ENCODE measurements at regions not wholly inside any gene's neighbourhood (a gene's known extent, or its start where the extent isn't known, plus 50 kb on each side); places are given as distances from the start of the nearest gene placed in this dataset.

DNA sequence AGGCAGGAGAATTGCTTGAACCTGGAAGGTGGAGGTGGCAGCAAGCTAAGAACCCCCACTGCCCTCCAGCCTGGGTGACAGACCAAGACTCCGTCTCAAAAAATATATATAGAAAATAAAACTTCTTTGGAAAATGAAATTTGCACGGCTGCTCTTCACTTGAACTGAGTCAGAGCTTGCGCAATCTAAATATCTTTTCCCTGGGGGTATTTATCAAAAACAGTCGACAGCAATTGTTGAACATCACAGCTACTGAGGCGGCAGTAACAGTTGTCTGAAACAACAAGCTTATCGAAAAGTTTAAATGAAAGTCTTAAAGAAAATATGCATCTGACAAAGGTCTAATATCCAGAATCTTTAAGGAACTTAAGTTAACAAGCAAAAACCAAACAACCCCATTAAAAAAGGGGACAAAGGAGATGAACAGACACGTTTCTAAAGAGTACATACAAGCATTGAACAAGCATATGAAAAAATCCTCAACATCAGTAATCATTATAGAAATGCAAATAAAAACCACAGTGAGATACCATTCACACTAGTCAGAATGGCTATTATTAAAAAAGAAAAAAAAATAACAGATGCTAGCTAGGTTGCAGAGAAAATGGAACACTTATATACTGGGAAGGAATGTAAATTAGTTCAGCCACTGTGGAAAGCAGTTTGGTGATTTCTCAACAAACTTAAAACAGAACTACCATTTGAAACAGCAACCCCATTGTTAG lies 153.6 kb upstream of the CDH9 start:
- H3K36me3 ChIP-seq (ENCODE audit: control insufficient read depth in 2 of 2, extremely low read depth in 1 of 2, insufficient read depth in 2 of 2, low read length in 2 of 2) = no peaks in the 10 kb centered on the region
- POLR2A ChIA-PET = no interaction called here
- H3K27me3 ChIP-seq (ENCODE audit: control insufficient read depth in 2 of 2, insufficient read depth in 2 of 2, low read length in 2 of 2) = no peaks in the 10 kb centered on the region
- dilution Hi-C loops (cut with MboI; ENCODE audit: extremely low pct_ligation_motif_present, low sequenced_read_pairs) = no loop called here
- CTCF ChIA-PET = no interaction called here
- BruUV-seq (replicated peaks) = no TSS peak
- H3K4me1 ChIP-seq (ENCODE audit: control insufficient read depth, extremely low read depth, insufficient read depth, low read length) = no peaks in the 10 kb centered on the region
- H3K9me1 ChIP-seq (replicated peaks; ENCODE audit: control insufficient read depth, extremely low read depth, insufficient read depth, low read length) = no peaks in the 10 kb centered on the region
- no peaks in the 10 kb centered on the region for H4K20me1 ChIP-seq (replicated peaks; ENCODE audit: control insufficient read depth, extremely low read depth, insufficient read depth, low read length)
- intact Hi-C loops (cut with micrococcal nuclease) = no loop called here
- no peak overlapping the region for H3K4me3 ChIP-seq (replicated peaks in 1 of 3; ENCODE audit: insufficient read depth in 1 of 3, low read depth in 1 of 3, low read length in 3 of 3)
- no peak for DNase-seq (ENCODE audit: low read depth, low spot score)
- no peak overlapping the region for H3K9ac ChIP-seq (replicated peaks; ENCODE audit: extremely low read depth, insufficient read depth, low read length)
- H3K4me2 ChIP-seq (ENCODE audit: insufficient read depth, low read length) = no peak overlapping the region
- TF ChIP-seq EZH2 (IDR thresholded peaks at IDR 0.05; ENCODE audit: borderline replicate concordance, low read depth, low read length, severe bottlenecking) = no peak
- TF ChIP-seq GATA2 (IDR thresholded peaks at IDR 0.05; ENCODE audit: insufficient read depth, insufficient read length, low read depth, low read length) = no peak
- TF ChIP-seq POLR2AphosphoS5 (IDR thresholded peaks at IDR 0.05; ENCODE audit: insufficient read depth, low read depth, low read length) = no peak
- no peak for FAIRE-seq
- H3K79me2 ChIP-seq (ENCODE audit: control insufficient read depth, insufficient read depth, low read length) = no peaks in the 10 kb centered on the region
- no peak overlapping the region for H3K27ac ChIP-seq (ENCODE audit: insufficient read depth, low read depth, low read length)
- H2AFZ ChIP-seq (ENCODE audit: low read depth, low read length) = no peak overlapping the region
- no peaks in the 10 kb centered on the region for H3K9me3 ChIP-seq (replicated peaks; ENCODE audit: control insufficient read depth, insufficient read depth, low read length)

GRCh38 chr5:27172693-27173092 lies 134.3 kb upstream of the CDH9 start:
- Histone ChIP-seq H3K9me1 (replicated peaks; ENCODE audit: control insufficient read depth, extremely low read depth, insufficient read depth, low read length) (no peaks in the 10 kb centered on the region), H3K27me3 (ENCODE audit: control insufficient read depth in 2 of 2, insufficient read depth in 2 of 2, low read length in 2 of 2) (no peaks in the 10 kb centered on the region), H3K27ac (ENCODE audit: insufficient read depth, low read depth, low read length) (no peak overlapping the region), H3K9ac (replicated peaks; ENCODE audit: extremely low read depth, insufficient read depth, low read length) (no peak overlapping the region), H3K79me2 (ENCODE audit: control insufficient read depth, insufficient read depth, low read length) (no peaks in the 10 kb centered on the region), H3K4me1 (ENCODE audit: control insufficient read depth, extremely low read depth, insufficient read depth, low read length) (no peaks in the 10 kb centered on the region), H3K36me3 (ENCODE audit: control insufficient read depth in 2 of 2, extremely low read depth in 1 of 2, insufficient read depth in 2 of 2, low read length in 2 of 2) (no peaks in the 10 kb centered on the region), H3K4me2 (ENCODE audit: insufficient read depth, low read length) (no peak overlapping the region), H4K20me1 (replicated peaks; ENCODE audit: control insufficient read depth, extremely low read depth, insufficient read depth, low read length) (no peaks in the 10 kb centered on the region), H3K9me3 (replicated peaks; ENCODE audit: control insufficient read depth, insufficient read depth, low read length) (peaks cover 2% of the 10 kb centered on the region), H3K4me3 (replicated peaks in 1 of 3; ENCODE audit: insufficient read depth in 1 of 3, low read depth in 1 of 3, low read length in 3 of 3) (no peak overlapping the region), H2AFZ (ENCODE audit: low read depth, low read length) (no peak overlapping the region)
- intact Hi-C loops (cut with micrococcal nuclease) = no loop called here
- DNase-seq (ENCODE audit: low read depth, low spot score) (no peak), FAIRE-seq (no peak)
- ChIA-PET POLR2A (no interaction called here), CTCF (no interaction called here)
- TF ChIP-seq FOS (IDR thresholded peaks at IDR 0.05; ENCODE audit: borderline replicate concordance, insufficient read depth, low read length) = no peak
- TF ChIP-seq EZH2 (IDR thresholded peaks at IDR 0.05; ENCODE audit: borderline replicate concordance, low read depth, low read length, severe bottlenecking) = no peak
- no peak for TF ChIP-seq CTCF (IDR thresholded peaks at IDR 0.05; ENCODE audit: extremely low read depth in 1 of 2, insufficient read depth in 1 of 2, low read depth in 1 of 2, low read length in 2 of 2)
- TF ChIP-seq POLR2A (IDR thresholded peaks at IDR 0.05; ENCODE audit: low read depth, low read length) = no peak
- no peak for TF ChIP-seq POLR2AphosphoS5 (IDR thresholded peaks at IDR 0.05; ENCODE audit: insufficient read depth, low read depth, low read length)
- TF ChIP-seq MYC (IDR thresholded peaks at IDR 0.05; ENCODE audit: low read depth, low read length) = no peak
- TF ChIP-seq GATA2 (IDR thresholded peaks at IDR 0.05; ENCODE audit: insufficient read depth, insufficient read length, low read depth, low read length) = no peak
- TF ChIP-seq, protein P1, sequence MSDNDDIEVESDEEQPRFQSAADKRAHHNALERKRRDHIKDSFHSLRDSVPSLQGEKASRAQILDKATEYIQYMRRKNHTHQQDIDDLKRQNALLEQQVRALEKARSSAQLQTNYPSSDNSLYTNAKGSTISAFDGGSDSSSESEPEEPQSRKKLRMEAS (IDR thresholded peaks at IDR 0.05; ENCODE audit: insufficient read depth, insufficient read length) = no peak
- no peak for TF ChIP-seq JUN (IDR thresholded peaks at IDR 0.05; ENCODE audit: borderline replicate concordance, insufficient read depth, insufficient read length, low read depth)
- dilution Hi-C loops (cut with MboI; ENCODE audit: extremely low pct_ligation_motif_present, low sequenced_read_pairs) = no loop called here
- BruUV-seq (replicated peaks) = no TSS peak

All from endothelial cell of umbilical vein (primary cell).